OCI-LY3 (cell line): ENCODE measurements at regions not wholly inside any gene's neighbourhood (a gene's known extent, or its start where the extent isn't known, plus 50 kb on each side); places are given as distances from the start of the nearest gene placed in this dataset.

Experiments
- CTCF ChIP-seq: fragments of 200-600, 300-600 bp; sonication (generic); IDR thresholded peaks from 2 replicates; pipeline ENCODE4 v1.5.1; 2014; ENCODE audit warnings: antibody characterized with exemption, low read length, low read depth
- EZH2phosphoT487 ChIP-seq: fragments of 200-600 bp; shearing (Covaris generic); IDR thresholded peaks from 2 replicates; pipeline ENCODE4 v1.6.1; 2018; ENCODE audit warnings: antibody characterized with exemption, mixed run types, low read depth

- TF ChIP-seq CTCF (no peak), EZH2phosphoT487 (no peak)
Measured at GRCh38 chr2:209074711-209075110, 349.1 kb upstream of the MAP2 start.
